Stimulated activated naive CD4-positive, alpha-beta T cell treated with Interleukin-2 at 50 U/mL for 16 hours (primary cell): ENCODE measurements at regions not wholly inside any gene's neighbourhood (a gene's known extent, or its start where the extent isn't known, plus 50 kb on each side); places are given as distances from the start of the nearest gene placed in this dataset.

Source experiments
- DNase-seq: peaks from one replicate; lab custom pipeline; 2025; lab: John Stamatoyannopoulos, UW

- DNase-seq: no peak
Measured at GRCh38 chr10:2019803-2020202, 282.5 kb upstream of the ADARB2 start.

GRCh38 chr10:2019281-2019680 lies 282.0 kb upstream of the ADARB2 start:
- DNase-seq: no peak

GRCh38 chr10:2014541-2014940 lies 277.2 kb upstream of the ADARB2 start:
- DNase-seq: no peak

- no peak for DNase-seq
Measured at GRCh38 chr10:2012209-2012608, 274.9 kb upstream of the ADARB2 start.

GRCh38 chr10:2011106-2011716 lies 273.9 kb upstream of the ADARB2 start:
- no peak for DNase-seq

GRCh38 chr10:2005546-2005945 lies 268.2 kb upstream of the ADARB2 start:
- no peak for DNase-seq

GRCh38 chr10:1992930-1993329 lies 255.6 kb upstream of the ADARB2 start:
- DNase-seq: no peak

GRCh38 chr10:1989090-1989489 lies 251.8 kb upstream of the ADARB2 start:
- no peak for DNase-seq

GRCh38 chr10:1981976-1982375 lies 244.7 kb upstream of the ADARB2 start:
- no peak for DNase-seq

GRCh38 chr10:1980459-1980858 lies 243.1 kb upstream of the ADARB2 start:
- no peak for DNase-seq

GRCh38 chr10:1978584-1978983 lies 241.3 kb upstream of the ADARB2 start:
- DNase-seq: no peak

GRCh38 chr10:1977461-1977860 lies 240.1 kb upstream of the ADARB2 start:
- DNase-seq: no peak

GRCh38 chr10:1972406-1972805 lies 235.1 kb upstream of the ADARB2 start:
- no peak for DNase-seq

- DNase-seq: no peak
Measured at GRCh38 chr10:1968257-1969033, 231.1 kb upstream of the ADARB2 start.

- DNase-seq: no peak
Measured at GRCh38 chr10:1966712-1967376, 229.5 kb upstream of the ADARB2 start.

GRCh38 chr10:1964476-1964875 lies 227.2 kb upstream of the ADARB2 start:
- DNase-seq: no peak

- no peak for DNase-seq
Measured at GRCh38 chr10:1963341-1963740, 226.0 kb upstream of the ADARB2 start.

- DNase-seq: no peak
Measured at GRCh38 chr10:1961989-1962388, 224.7 kb upstream of the ADARB2 start.

GRCh38 chr10:1960982-1961381 lies 223.7 kb upstream of the ADARB2 start:
- no peak for DNase-seq

GRCh38 chr10:1957057-1957456 lies 219.7 kb upstream of the ADARB2 start:
- no peak for DNase-seq

- DNase-seq: no peak
Measured at GRCh38 chr10:1954300-1954699, 217.0 kb upstream of the ADARB2 start.

GRCh38 chr10:1952126-1953095 lies 215.1 kb upstream of the ADARB2 start:
- no peak for DNase-seq
